GM19468 (cell line): ENCODE measurements at regions not wholly inside any gene's neighbourhood (a gene's known extent, or its start where the extent isn't known, plus 50 kb on each side); places are given as distances from the start of the nearest gene placed in this dataset.
"Not testable (repeated sequence)": the region's sequence is repeated elsewhere in the genome, so short reads cannot be mapped to it uniquely, and the experiment has no call there.

Experiments
- ATAC-seq: cut with Tn5 transposase; IDR thresholded peaks from one replicate; pipeline ENCODE4 v1.9.1; 2021; ENCODE audit warnings: mild to moderate bottlenecking, moderate library complexity, moderate number of reproducible peaks; ENCODE audit not compliant: unreplicated experiment; ENCODE audit errors: extremely low read depth

- no peak for ATAC-seq
These were observed 89.4 kb upstream of the C1orf174 start for GRCh38 chr1:3989465-3989864.

GRCh38 chr1:3992103-3992556, 92.1 kb upstream of the C1orf174 start:
- no peak for ATAC-seq

- ATAC-seq: no peak
These were observed 92.7 kb upstream of the C1orf174 start for GRCh38 chr1:3992746-3993145.

GRCh38 chr1:3993619-3994375, 93.7 kb upstream of the C1orf174 start:
- no peak for ATAC-seq

- no peak for ATAC-seq
These were observed 95.2 kb upstream of the C1orf174 start for GRCh38 chr1:3995141-3995780.

- ATAC-seq: no peak
These were observed 97.0 kb upstream of the C1orf174 start for GRCh38 chr1:3996846-3997705.

GRCh38 chr1:3998086-3998485, 98.0 kb upstream of the C1orf174 start:
- ATAC-seq: no peak

GRCh38 chr1:3999514-3999913, 99.4 kb upstream of the C1orf174 start:
- ATAC-seq: not testable (repeated sequence)

GRCh38 chr1:3999941-4000735, 100.1 kb upstream of the C1orf174 start:
- no peak for ATAC-seq

GRCh38 chr1:4000811-4001251, 100.8 kb upstream of the C1orf174 start:
- no peak for ATAC-seq

GRCh38 chr1:4001461-4001860, 101.4 kb upstream of the C1orf174 start:
- no peak for ATAC-seq

- no peak for ATAC-seq
These were observed 102.0 kb upstream of the C1orf174 start for GRCh38 chr1:4002061-4002521.

- ATAC-seq: no peak
These were observed 102.7 kb upstream of the C1orf174 start for GRCh38 chr1:4002741-4003140.

- ATAC-seq: no peak
These were observed 103.9 kb upstream of the C1orf174 start for GRCh38 chr1:4003846-4004505.

GRCh38 chr1:4004635-4005430, 104.8 kb upstream of the C1orf174 start:
- ATAC-seq: no peak

- no peak for ATAC-seq
These were observed 105.4 kb upstream of the C1orf174 start for GRCh38 chr1:4005431-4005830.

GRCh38 chr1:4006676-4007374, 106.8 kb upstream of the C1orf174 start:
- ATAC-seq: no peak

GRCh38 chr1:4010284-4010683, 110.2 kb upstream of the C1orf174 start:
- ATAC-seq: no peak
